ENCODE measurements at regions not wholly inside any gene's neighbourhood (a gene's known extent, or its start where the extent isn't known, plus 50 kb on each side); places are given as distances from the start of the nearest gene placed in this dataset.

DNA sequence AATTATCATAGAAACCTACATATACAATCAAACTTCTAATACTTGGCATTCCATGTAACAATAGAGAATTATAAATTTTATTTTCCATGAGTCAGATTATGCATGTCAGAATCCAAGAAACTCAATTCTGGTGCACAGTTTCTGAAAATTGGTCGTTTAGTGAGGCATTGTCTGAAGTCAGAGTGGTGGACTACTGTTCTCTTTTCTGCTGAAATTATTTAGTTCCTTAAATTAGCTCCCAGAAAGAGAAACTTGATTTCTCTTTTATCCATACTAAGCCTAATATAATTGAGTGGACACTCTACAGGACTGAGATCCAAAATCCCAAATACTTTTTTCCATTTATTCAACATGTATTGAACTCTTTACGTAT lies 265.5 kb downstream of the ALDH8A1 start:
- Histone ChIP-seq H3K36me3 (ENCODE audit: control insufficient read depth, insufficient read depth, low read length) (no peaks in the 10 kb centered on the region), H3K4me3 (ENCODE audit: low read depth, low read length) (no peak overlapping the region), H3K27me3 (ENCODE audit: control insufficient read depth, insufficient read depth, low read length) (no peaks in the 10 kb centered on the region)
- TF ChIP-seq CTCF (IDR thresholded peaks at IDR 0.05; ENCODE audit: insufficient read depth, low read length, poor library complexity, severe bottlenecking), result no peak
- no peak for DNase-seq (ENCODE audit: low read depth)

DNA sequence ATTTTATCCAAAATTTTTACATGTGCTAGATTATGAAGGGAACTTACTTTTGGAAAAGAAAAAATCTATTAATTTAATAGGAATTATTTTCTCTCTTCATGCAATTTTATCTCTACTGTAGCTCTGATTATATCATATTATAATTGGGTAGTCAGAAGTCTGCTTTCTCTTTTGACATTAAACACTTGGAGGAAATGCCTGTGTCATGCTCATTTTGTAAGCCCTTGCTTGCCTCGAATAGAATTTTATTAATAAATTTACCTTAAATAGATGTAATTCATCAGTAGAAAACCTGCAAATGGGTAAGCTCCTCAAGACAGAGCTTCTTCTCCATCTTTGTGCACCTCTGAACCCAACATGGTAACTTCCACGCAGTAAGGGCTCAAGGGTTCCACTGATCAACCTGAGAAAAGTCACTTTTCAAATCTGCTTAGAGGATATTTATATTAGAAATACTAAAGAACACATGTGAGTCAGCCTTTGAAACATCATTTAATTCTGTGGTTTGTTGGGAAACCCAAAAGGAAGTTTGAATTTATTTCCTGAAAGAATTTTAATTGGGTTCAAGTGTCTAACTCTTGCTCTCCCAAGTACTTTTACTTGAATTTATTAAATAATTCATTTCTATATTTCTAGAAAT lies 266.0 kb downstream of the ALDH8A1 start:
- Histone ChIP-seq H3K27me3 (ENCODE audit: control insufficient read depth, insufficient read depth, low read length) (no peaks in the 10 kb centered on the region), H3K36me3 (ENCODE audit: control insufficient read depth, insufficient read depth, low read length) (no peaks in the 10 kb centered on the region), H3K4me3 (ENCODE audit: low read depth, low read length) (no peak overlapping the region)
- TF ChIP-seq CTCF (IDR thresholded peaks at IDR 0.05; ENCODE audit: insufficient read depth, low read length, poor library complexity, severe bottlenecking), result no peak
- DNase-seq (ENCODE audit: low read depth), result no peak

GRCh38 chr6:134680433-134680832 lies 269.5 kb downstream of the ALDH8A1 start:
- no peak for TF ChIP-seq CTCF (IDR thresholded peaks at IDR 0.05; ENCODE audit: insufficient read depth, low read length, poor library complexity, severe bottlenecking)
- H3K36me3 ChIP-seq (ENCODE audit: control insufficient read depth, insufficient read depth, low read length), result no peaks in the 10 kb centered on the region
- no peak for DNase-seq (ENCODE audit: low read depth)
- H3K27me3 ChIP-seq (ENCODE audit: control insufficient read depth, insufficient read depth, low read length), result no peaks in the 10 kb centered on the region
- H3K4me3 ChIP-seq (ENCODE audit: low read depth, low read length), result no peak overlapping the region

GRCh38 chr6:134680021-134680420 lies 269.9 kb downstream of the ALDH8A1 start:
- TF ChIP-seq CTCF (IDR thresholded peaks at IDR 0.05; ENCODE audit: insufficient read depth, low read length, poor library complexity, severe bottlenecking), result no peak
- Histone ChIP-seq H3K27me3 (ENCODE audit: control insufficient read depth, insufficient read depth, low read length) (no peaks in the 10 kb centered on the region), H3K4me3 (ENCODE audit: low read depth, low read length) (no peak overlapping the region)

DNA sequence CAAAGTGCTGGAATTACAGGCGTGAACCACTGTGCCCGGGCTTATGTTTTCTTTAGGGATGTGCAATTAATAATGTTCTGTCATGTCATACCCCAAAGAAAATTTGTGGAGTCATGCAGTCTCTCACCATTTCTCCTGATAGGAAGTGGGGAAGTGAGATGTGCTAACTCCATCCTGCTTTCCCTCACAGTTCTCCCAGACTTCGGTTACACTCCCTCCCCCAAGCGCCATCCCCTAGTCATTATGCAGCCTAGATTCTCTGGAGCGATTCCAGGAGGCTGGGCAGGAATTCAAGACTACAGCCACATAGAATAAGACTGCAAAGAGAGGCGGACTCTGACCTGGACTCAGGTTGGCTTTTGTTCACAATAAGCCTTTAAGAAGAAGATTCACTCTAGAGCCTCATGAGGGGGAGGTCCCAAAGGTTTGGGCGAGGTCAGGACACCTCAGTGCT lies 271.4 kb downstream of the ALDH8A1 start:
- peak; percentile 37 for DNase-seq (ENCODE audit: low read depth)
- Histone ChIP-seq H3K36me3 (ENCODE audit: control insufficient read depth, insufficient read depth, low read length) (no peaks in the 10 kb centered on the region), H3K4me3 (ENCODE audit: low read depth, low read length) (no peak overlapping the region), H3K27me3 (ENCODE audit: control insufficient read depth, insufficient read depth, low read length) (no peaks in the 10 kb centered on the region)
- no peak for TF ChIP-seq CTCF (IDR thresholded peaks at IDR 0.05; ENCODE audit: insufficient read depth, low read length, poor library complexity, severe bottlenecking)

More at GRCh38 chr6:134680021-134680420, 269.9 kb downstream of the ALDH8A1 start:
- no peaks in the 10 kb centered on the region for H3K36me3 ChIP-seq (ENCODE audit: control insufficient read depth, insufficient read depth, low read length)
- no peak for DNase-seq (ENCODE audit: low read depth)
